ENCODE measurements at regions not wholly inside any gene's neighbourhood (a gene's known extent, or its start where the extent isn't known, plus 50 kb on each side); places are given as distances from the start of the nearest gene placed in this dataset.
"Not testable (repeated sequence)": the region's sequence is repeated elsewhere in the genome, so short reads cannot be mapped to it uniquely, and the experiment has no call there.

GRCh38 chr2:56021579-56021978, 98.0 kb upstream of the EFEMP1 start:
- no peak for DNase-seq

GRCh38 chr2:56025469-56026193, 102.0 kb upstream of the EFEMP1 start:
- no peak for DNase-seq

GRCh38 chr2:56026828-56027227, 103.2 kb upstream of the EFEMP1 start:
- DNase-seq: no peak

- DNase-seq: no peak
Measured at GRCh38 chr2:56030062-56030461, 106.5 kb upstream of the EFEMP1 start.

GRCh38 chr2:56030901-56031300, 107.3 kb upstream of the EFEMP1 start:
- DNase-seq: no peak

GRCh38 chr2:56034258-56034657, 110.7 kb upstream of the EFEMP1 start:
- DNase-seq: no peak

- DNase-seq: no peak
Measured at GRCh38 chr2:56040189-56040588, 116.6 kb upstream of the EFEMP1 start.

GRCh38 chr2:56040834-56041233, 117.3 kb upstream of the EFEMP1 start:
- no peak for DNase-seq

- DNase-seq: no peak
Measured at GRCh38 chr2:56047136-56047535, 123.6 kb upstream of the EFEMP1 start.

GRCh38 chr2:56049233-56049845, 125.8 kb upstream of the EFEMP1 start:
- DNase-seq: no peak

- no peak for DNase-seq
Measured at GRCh38 chr2:56053679-56054078, 130.1 kb upstream of the EFEMP1 start.

- no peak for DNase-seq
Measured at GRCh38 chr2:56055405-56055804, 128.4 kb upstream of the CCDC85A start.

GRCh38 chr2:56061327-56061726, 122.5 kb upstream of the CCDC85A start:
- DNase-seq: not testable (repeated sequence)

- no peak for DNase-seq
Measured at GRCh38 chr2:56068746-56069145, 115.0 kb upstream of the CCDC85A start.

- no peak for DNase-seq
Measured at GRCh38 chr2:56077359-56077915, 106.4 kb upstream of the CCDC85A start.

- no peak for DNase-seq
Measured at GRCh38 chr2:56082665-56083064, 101.1 kb upstream of the CCDC85A start.

- no peak for DNase-seq
Measured at GRCh38 chr2:56084111-56084901, 99.5 kb upstream of the CCDC85A start.

GRCh38 chr2:56086336-56086735, 97.5 kb upstream of the CCDC85A start:
- no peak for DNase-seq

- no peak for DNase-seq
Measured at GRCh38 chr2:56088411-56088810, 95.4 kb upstream of the CCDC85A start.

GRCh38 chr2:56089931-56090330, 93.9 kb upstream of the CCDC85A start:
- DNase-seq: no peak

GRCh38 chr2:56099963-56100362, 83.8 kb upstream of the CCDC85A start:
- no peak for DNase-seq

- no peak for DNase-seq
Measured at GRCh38 chr2:56100791-56101312, 82.9 kb upstream of the CCDC85A start.

- no peak for DNase-seq
Measured at GRCh38 chr2:56102098-56102497, 81.7 kb upstream of the CCDC85A start.
